ENCODE measurements at regions not wholly inside any gene's neighbourhood (a gene's known extent, or its start where the extent isn't known, plus 50 kb on each side); places are given as distances from the start of the nearest gene placed in this dataset.

GRCh38 chr11:122050021-122050690, 65.9 kb downstream of the BLID start:
- TF ChIP-seq CTCF (IDR thresholded peaks at IDR 0.05) (no peak), POLR2A (IDR thresholded peaks at IDR 0.05) (no peak)

Measured in thyroid gland (tissue), 4 donors.